HL-60 (cell line): ENCODE measurements at regions not wholly inside any gene's neighbourhood (a gene's known extent, or its start where the extent isn't known, plus 50 kb on each side); places are given as distances from the start of the nearest gene placed in this dataset.

ENCODE experiments used
- POLR2AphosphoS5 ChIP-seq: IDR thresholded peaks from 2 replicates; pipeline ENCODE4 v1.6.1; 2012; ENCODE audit warnings: low read depth
- TF ChIP-seq, protein P1 (sequence below): IDR thresholded peaks from one replicate; pipeline ENCODE4 v1.5.1; 2011; ENCODE audit warnings: low read length, control low read depth, inconsistent platforms; ENCODE audit not compliant: insufficient read depth
- TF ChIP-seq, protein P2 (sequence below): IDR thresholded peaks from 2 replicates; pipeline ENCODE4 v1.6.1; 2012; ENCODE audit warnings: low read depth; ENCODE audit not compliant: insufficient replicate concordance

DNA sequence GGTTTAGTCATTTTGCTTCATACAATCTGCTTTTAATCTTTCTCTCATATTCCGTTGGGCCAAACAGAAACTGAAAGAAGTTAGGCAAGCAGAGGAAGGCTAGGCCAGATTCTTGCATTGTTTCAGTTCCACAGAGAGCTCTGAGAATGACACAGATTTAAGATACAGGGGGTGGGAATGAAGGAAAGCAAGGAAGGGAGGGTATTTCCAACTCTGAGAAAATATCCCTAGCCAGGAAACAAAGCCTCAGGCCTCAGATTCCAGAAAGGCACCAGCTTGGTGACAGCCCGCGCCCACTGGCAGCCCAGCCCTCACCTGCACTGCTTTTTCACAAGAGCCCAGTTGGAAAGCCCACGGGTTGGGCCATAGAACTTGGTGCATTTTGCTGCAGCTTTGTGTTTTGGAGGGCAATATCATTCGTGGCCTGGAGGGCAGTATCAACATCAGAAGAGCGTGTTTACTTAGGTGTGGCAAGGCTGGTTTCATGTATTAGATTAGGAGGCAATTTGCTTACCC lies 63.5 kb downstream of the ENC1 start:
- TF ChIP-seq, protein P1, sequence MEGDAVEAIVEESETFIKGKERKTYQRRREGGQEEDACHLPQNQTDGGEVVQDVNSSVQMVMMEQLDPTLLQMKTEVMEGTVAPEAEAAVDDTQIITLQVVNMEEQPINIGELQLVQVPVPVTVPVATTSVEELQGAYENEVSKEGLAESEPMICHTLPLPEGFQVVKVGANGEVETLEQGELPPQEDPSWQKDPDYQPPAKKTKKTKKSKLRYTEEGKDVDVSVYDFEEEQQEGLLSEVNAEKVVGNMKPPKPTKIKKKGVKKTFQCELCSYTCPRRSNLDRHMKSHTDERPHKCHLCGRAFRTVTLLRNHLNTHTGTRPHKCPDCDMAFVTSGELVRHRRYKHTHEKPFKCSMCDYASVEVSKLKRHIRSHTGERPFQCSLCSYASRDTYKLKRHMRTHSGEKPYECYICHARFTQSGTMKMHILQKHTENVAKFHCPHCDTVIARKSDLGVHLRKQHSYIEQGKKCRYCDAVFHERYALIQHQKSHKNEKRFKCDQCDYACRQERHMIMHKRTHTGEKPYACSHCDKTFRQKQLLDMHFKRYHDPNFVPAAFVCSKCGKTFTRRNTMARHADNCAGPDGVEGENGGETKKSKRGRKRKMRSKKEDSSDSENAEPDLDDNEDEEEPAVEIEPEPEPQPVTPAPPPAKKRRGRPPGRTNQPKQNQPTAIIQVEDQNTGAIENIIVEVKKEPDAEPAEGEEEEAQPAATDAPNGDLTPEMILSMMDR = no peak
- TF ChIP-seq, protein P2, sequence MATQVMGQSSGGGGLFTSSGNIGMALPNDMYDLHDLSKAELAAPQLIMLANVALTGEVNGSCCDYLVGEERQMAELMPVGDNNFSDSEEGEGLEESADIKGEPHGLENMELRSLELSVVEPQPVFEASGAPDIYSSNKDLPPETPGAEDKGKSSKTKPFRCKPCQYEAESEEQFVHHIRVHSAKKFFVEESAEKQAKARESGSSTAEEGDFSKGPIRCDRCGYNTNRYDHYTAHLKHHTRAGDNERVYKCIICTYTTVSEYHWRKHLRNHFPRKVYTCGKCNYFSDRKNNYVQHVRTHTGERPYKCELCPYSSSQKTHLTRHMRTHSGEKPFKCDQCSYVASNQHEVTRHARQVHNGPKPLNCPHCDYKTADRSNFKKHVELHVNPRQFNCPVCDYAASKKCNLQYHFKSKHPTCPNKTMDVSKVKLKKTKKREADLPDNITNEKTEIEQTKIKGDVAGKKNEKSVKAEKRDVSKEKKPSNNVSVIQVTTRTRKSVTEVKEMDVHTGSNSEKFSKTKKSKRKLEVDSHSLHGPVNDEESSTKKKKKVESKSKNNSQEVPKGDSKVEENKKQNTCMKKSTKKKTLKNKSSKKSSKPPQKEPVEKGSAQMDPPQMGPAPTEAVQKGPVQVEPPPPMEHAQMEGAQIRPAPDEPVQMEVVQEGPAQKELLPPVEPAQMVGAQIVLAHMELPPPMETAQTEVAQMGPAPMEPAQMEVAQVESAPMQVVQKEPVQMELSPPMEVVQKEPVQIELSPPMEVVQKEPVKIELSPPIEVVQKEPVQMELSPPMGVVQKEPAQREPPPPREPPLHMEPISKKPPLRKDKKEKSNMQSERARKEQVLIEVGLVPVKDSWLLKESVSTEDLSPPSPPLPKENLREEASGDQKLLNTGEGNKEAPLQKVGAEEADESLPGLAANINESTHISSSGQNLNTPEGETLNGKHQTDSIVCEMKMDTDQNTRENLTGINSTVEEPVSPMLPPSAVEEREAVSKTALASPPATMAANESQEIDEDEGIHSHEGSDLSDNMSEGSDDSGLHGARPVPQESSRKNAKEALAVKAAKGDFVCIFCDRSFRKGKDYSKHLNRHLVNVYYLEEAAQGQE = no peak
- TF ChIP-seq POLR2AphosphoS5 = no peak
